NOMO-1 treated with DMSO at 0.1 percent for 48 hours (cell line): ENCODE measurements at regions not wholly inside any gene's neighbourhood (a gene's known extent, or its start where the extent isn't known, plus 50 kb on each side); places are given as distances from the start of the nearest gene placed in this dataset.

Experiments used
- DNase-seq: peaks from one replicate; lab custom pipeline; 2025; ENCODE audit not compliant: unreplicated experiment; lab: John Stamatoyannopoulos, UW

DNA sequence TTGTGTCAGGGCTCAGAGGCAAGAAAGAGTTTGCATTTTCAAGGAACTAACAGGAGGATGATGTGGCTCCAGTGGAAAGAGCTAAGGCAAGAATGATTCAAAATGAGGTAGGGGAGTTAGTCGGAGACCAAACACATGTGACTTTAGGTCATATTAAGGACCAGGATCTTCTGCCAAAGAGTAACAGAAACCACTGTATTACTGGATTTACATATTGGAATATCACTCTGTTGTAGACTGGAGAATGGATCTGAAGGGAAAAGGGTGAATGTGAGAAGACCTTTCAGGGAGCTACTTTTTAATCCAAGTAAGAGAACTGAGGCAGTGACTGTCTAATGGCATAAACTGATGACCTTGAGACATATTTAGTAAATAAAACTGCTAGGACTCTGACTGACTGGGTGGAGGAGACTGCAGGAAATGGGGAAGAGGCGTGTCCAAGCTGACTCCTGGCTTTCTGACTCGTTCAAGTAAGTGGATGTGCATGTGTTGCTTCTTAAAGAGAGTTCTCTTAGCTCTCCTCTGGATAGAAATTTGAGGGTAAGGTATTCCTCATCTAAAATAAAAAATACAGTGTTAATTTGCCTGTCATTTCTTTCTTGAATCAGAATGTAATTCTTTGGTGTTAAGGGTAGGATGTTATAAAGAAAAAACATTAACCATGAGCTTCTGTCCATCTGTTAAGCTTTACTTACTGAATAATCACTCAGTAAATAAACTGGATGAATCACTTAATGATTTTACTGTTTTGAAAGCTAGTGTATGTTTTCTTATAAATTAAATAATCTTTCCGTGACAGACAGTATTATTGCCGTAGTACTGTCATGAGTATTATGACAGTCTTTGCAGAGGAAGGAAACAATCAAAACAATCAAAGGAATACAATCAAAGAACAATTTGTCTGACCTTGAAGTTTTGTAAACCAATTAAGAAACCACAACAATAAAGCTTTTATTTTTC, 58.3 kb upstream of the CFAP20DC start:
- DNase-seq: no peak

DNA sequence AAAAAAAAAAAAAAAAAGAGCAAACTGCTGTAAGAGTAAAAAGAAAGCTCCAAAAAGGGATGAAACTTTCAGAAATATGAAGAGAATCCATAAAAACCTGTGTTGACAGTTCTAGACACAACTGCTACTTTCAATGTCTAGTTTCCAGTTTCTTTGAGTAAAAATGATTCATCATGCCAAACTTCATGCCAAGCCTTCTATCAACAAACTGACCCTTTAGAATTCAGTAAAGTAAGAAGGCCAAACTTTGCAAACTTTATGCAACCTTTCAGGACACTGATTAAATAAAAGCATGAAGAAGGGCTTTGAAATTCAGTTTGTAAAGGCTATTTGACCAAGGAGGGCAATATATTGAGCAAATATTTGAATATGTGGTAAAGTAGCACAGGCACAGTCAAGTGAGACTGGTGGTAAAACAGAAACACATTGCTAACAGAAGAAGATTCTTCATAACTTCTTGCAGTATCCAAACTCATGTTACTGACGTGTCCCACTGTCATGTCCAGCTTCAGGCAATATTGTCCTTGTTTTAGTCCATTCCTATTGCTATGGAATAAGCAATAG, 56.3 kb upstream of the CFAP20DC start:
- DNase-seq: no peak

DNA sequence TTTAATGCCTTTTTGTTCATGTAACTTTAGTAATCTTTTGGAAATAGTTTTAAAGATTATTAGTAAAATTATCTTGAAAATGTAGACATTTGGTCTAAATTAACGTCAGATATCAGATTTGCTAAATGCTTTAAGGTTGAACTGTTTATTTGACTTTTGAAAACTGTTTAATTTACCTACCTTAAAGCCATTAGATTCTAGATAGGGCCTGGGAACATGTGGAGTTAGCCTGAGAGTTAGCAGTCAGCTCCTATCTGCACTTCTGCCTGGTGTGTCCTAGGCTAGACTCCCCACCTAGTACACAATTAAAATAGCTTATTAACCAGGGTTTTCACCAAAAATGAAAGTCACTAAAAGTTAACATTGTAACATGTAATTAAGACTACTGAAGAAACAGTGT, 53.7 kb upstream of the CFAP20DC start:
- no peak for DNase-seq

DNA sequence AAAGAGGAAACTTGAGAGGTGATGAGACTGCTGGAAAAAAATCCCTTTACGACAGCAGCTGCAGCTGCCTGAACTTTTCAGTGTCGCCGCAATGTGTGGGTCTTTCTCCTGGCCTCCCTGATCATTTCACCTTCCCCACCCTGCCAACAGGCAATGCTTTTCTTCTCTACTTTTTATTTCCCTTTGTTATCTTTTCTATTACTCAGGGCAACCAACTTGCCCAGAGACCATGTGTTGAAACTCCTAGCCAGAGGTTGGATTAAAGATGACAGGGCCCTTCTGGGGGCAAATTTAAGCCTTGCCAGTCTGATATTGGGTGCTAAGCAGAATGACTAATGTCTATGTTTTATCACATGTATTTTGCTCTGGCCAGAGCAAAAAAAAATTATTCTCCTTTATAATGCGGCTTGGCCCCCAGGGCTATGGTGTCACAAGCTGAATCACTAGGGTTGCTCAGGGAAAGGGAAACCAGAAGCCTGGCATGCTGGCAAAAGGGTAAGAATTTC, 51.5 kb upstream of the CFAP20DC start:
- no peak for DNase-seq
